Duodenal mucosa (tissue), 2 donors: ENCODE measurements at regions not wholly inside any gene's neighbourhood (a gene's known extent, or its start where the extent isn't known, plus 50 kb on each side); places are given as distances from the start of the nearest gene placed in this dataset.

Experiments
- H3K27ac ChIP-seq: one replicate; pipeline ENCODE4 v1.7.0; 2013; ENCODE audit warnings: low read depth, low read length
- H3K27me3 ChIP-seq, 2 donors: one replicate each; pipeline ENCODE4 v1.7.0; 2013; ENCODE audit warnings: low read length in 2 of 2, control low read depth in 1 of 2; ENCODE audit not compliant: insufficient read depth in 2 of 2, control insufficient read depth in 1 of 2
- H3K36me3 ChIP-seq, 2 donors: one replicate each; pipeline ENCODE4 v1.7.0; 2013; ENCODE audit warnings: low read length in 2 of 2, control low read depth in 1 of 2; ENCODE audit not compliant: insufficient read depth in 2 of 2, control insufficient read depth in 1 of 2
- H3K4me1 ChIP-seq, 2 donors: one replicate each; pipeline ENCODE4 v1.7.0; 2013; ENCODE audit warnings: low read length in 2 of 2, control low read depth in 1 of 2; ENCODE audit not compliant: insufficient read depth in 2 of 2, control insufficient read depth in 1 of 2
- H3K4me3 ChIP-seq, 2 donors: one replicate each; pipeline ENCODE4 v1.7.0; 2013; ENCODE audit warnings: low read length in 2 of 2, low read depth in 1 of 2
- H3K9ac ChIP-seq, 2 donors: one replicate each; pipeline ENCODE4 v1.7.0; 2013; ENCODE audit warnings: low read length in 2 of 2, low read depth in 1 of 2
- H3K9me3 ChIP-seq, 2 donors: one replicate each; pipeline ENCODE4 v1.7.0; 2013; ENCODE audit warnings: low read length in 2 of 2, control low read depth in 1 of 2; ENCODE audit not compliant: control insufficient read depth in 1 of 2

DNA sequence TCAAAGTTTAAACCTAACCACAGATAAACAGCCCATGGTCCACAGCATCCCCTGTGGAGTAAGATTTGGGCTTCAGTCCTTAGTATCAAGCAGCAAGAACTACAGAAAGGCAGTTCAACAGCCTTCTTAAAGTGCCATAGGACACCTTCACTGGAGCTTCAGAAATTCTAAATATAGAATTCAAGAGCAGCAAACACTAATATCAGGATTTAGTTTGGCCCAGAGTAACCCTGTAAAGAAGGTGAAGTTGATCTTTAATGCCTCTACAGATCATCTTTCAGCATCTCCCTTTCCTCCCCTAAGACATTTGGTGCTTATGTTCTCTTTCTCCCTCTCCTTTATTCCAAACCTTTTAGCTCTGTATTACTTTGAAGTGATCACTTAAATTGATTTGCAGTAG lies 59.5 kb upstream of the ARHGAP5 start:
- H3K27me3 ChIP-seq: no peaks in the 10 kb centered on the region
- H3K36me3 ChIP-seq: no peaks in the 10 kb centered on the region
- H3K4me3 ChIP-seq: no peak overlapping the region
- H3K9me3 ChIP-seq: no peaks in the 10 kb centered on the region
- no peaks in the 10 kb centered on the region for H3K4me1 ChIP-seq
- no peak overlapping the region for H3K27ac ChIP-seq
- no peak overlapping the region for H3K9ac ChIP-seq

DNA sequence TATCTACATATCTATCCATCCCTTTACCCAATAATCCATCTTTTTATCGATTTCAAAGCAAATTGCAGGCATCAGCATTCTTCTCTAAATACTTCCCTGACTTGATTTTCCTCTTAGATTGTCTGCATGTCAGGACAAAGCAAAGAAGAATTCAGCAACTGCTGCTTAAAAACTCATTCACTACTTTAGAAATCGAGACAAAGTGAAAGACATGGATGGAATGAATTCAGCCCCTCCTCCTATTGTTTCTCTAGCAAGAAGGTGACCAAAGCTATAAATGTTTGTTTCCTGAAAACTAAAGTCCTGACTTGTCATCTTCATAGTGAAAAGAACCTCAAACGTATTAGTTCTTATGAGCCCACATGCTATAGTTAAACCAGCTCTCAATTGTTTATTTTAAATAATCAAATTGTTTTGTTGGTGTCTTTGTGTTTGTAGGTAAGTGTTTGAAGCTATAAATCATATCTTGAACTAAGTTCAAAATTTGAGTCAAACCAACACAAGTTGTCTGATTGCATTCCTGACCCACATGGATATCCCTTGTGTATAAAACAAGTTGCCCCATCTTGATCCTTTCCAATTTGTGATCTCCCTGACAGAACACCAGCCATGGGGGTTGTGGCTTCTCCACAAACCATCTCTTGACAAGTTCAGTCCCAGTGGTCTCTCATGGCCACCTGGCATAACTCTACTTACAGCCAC lies 58.6 kb upstream of the ARHGAP5 start:
- Histone ChIP-seq H3K4me3 (no peak overlapping the region), H3K36me3 (no peaks in the 10 kb centered on the region), H3K27ac (no peak overlapping the region), H3K4me1 (no peaks in the 10 kb centered on the region), H3K9ac (no peak overlapping the region), H3K27me3 (no peaks in the 10 kb centered on the region), H3K9me3 (no peaks in the 10 kb centered on the region)

DNA sequence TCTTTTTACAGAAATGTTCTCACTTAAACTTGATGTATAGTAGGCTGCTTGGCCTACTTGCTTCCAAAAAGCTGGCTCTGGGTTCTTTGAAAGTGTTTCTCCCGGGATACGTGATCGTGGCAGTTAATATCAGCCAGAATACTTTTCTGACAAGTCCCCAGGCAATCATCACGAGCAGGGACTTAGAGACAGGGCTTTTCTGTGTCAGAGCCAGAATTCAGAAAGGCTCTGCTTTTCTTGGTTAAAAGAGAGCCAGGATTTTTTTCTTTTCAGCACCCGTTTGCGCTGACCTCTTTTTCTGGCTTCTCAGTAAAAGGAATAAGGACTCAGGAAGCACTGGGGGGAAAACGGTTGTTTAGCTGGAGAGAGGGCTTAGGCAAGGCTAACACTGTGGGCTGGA lies 57.8 kb upstream of the ARHGAP5 start:
- H3K9ac ChIP-seq: no peak overlapping the region
- H3K4me1 ChIP-seq: no peaks in the 10 kb centered on the region
- H3K27ac ChIP-seq: no peak overlapping the region
- no peak overlapping the region for H3K4me3 ChIP-seq
- H3K27me3 ChIP-seq: no peaks in the 10 kb centered on the region
- no peaks in the 10 kb centered on the region for H3K36me3 ChIP-seq
- H3K9me3 ChIP-seq: no peaks in the 10 kb centered on the region

DNA sequence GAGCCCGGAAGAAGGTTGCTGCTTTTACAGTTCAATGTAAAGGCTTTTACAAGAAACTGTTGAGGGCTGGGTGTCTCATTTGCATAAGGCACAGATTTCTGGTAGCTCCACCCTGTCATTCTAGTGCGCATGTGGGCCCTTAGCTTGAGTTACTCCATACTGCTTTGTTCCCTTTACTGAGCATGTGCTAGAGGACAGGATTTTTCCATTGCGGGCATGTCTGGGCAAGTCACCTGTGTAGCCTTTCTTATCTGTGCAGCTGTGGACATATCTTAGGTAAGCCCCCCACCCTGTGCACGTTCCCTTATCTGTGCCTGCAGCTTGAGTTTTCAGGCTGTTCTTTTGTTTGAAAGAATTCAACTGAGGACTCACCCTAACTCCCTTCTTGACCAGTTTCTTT lies 56.2 kb upstream of the ARHGAP5 start:
- no peak overlapping the region for H3K27ac ChIP-seq
- no peaks in the 10 kb centered on the region for H3K9me3 ChIP-seq
- H3K36me3 ChIP-seq: no peaks in the 10 kb centered on the region
- no peaks in the 10 kb centered on the region for H3K4me1 ChIP-seq
- no peak overlapping the region for H3K4me3 ChIP-seq
- no peak overlapping the region for H3K9ac ChIP-seq
- H3K27me3 ChIP-seq: no peaks in the 10 kb centered on the region

DNA sequence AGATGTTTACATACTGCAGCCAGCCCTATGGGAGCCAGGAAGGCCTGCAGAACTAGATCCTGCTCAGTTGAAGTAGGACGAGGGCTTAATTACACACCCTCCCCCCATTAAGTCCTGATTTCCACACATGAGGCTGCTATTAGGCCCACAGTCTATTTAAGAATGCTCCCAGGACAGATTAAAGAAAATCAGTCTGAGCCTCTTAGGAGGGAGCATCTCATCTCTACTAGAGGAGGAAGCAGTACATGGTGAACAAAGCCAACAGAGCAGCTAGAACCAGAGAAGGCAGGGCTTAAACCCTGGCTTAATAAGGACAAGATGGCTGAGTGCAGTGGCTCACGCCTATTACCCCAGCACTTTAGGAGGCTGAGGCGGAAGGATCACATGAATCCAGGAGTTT lies 55.8 kb upstream of the ARHGAP5 start:
- H3K4me3 ChIP-seq: no peak overlapping the region
- H3K27ac ChIP-seq: no peak overlapping the region
- H3K36me3 ChIP-seq: no peaks in the 10 kb centered on the region
- no peaks in the 10 kb centered on the region for H3K4me1 ChIP-seq
- H3K27me3 ChIP-seq: no peaks in the 10 kb centered on the region
- H3K9me3 ChIP-seq: no peaks in the 10 kb centered on the region
- H3K9ac ChIP-seq: no peak overlapping the region

DNA sequence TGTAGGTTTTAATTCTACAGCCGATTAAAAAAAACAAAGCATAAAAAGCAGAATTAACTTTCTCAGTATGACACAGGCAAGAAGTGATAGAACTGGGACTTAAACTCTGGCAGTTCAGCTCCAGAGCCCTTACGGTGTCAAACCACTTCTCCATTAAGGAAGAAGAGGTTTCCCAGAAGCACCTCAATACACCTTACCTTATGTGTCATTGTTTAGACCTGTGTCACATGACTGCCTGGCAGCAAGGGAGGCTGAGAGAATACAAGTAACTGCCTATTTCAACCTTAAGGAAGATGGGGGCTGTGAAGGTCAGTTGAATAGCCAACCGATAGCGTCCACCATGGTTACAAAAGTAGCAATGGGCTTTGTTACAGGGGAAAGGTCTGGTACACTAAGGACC lies 54.6 kb upstream of the ARHGAP5 start:
- H3K27ac ChIP-seq: no peak overlapping the region

DNA sequence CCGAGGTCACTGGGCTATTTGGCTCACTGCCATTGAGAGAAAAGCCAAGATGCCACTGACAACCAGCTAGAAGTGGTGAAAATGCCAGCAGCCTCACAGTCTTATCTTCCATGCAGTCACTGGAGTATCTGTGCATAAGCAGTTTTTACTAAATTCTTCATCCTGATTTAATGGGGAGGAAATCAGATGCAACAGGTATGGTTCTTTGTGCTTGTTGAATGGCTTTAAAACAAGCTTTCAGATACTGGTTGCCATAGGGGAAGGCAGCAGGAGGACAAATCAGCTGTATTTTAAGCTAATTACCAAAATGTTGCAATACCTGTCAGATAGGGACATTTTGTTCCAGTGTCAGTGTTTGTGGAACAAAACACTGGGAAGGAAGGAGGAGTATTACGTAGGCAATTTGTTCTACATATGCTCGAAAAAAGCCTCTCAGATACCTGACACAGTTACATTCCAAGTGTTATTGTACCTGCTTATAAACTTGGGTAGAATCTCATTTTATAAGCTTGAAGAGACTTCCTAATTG lies 54.1 kb upstream of the ARHGAP5 start:
- Histone ChIP-seq H3K27ac (no peak overlapping the region), H3K4me1 (no peaks in the 10 kb centered on the region), H3K4me3 (no peak overlapping the region), H3K27me3 (no peaks in the 10 kb centered on the region), H3K36me3 (no peaks in the 10 kb centered on the region), H3K9ac (no peak overlapping the region), H3K9me3 (no peaks in the 10 kb centered on the region)

More for the DNA sequence above, 54.6 kb upstream of the ARHGAP5 start:
- Histone ChIP-seq H3K27me3 (no peaks in the 10 kb centered on the region), H3K4me3 (no peak overlapping the region), H3K9me3 (no peaks in the 10 kb centered on the region), H3K4me1 (no peaks in the 10 kb centered on the region), H3K36me3 (no peaks in the 10 kb centered on the region), H3K9ac (no peak overlapping the region)

DNA sequence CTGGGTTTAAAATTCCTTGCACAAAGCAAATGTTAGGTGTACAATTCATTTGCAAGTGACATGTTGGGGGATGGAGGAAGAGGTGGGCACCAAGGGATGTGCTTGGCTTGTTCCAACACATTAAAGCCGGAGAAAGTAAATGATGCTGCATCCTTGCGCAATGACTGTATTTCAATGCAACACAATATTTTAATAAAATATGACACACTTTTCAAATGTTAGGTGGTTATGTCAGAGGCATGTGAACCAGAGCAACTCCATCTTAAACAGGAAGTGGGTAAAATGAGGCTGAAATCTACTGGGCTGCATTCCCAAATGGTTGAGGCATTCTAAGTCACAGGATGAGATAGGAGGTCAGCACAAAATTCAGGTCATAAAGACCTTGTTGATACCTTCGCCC lies 53.6 kb upstream of the ARHGAP5 start:
- no peak overlapping the region for H3K4me3 ChIP-seq
- H3K27me3 ChIP-seq: no peaks in the 10 kb centered on the region
- H3K27ac ChIP-seq: no peak overlapping the region
- H3K36me3 ChIP-seq: no peaks in the 10 kb centered on the region
- no peak overlapping the region for H3K9ac ChIP-seq
- H3K4me1 ChIP-seq: no peaks in the 10 kb centered on the region
- no peaks in the 10 kb centered on the region for H3K9me3 ChIP-seq

DNA sequence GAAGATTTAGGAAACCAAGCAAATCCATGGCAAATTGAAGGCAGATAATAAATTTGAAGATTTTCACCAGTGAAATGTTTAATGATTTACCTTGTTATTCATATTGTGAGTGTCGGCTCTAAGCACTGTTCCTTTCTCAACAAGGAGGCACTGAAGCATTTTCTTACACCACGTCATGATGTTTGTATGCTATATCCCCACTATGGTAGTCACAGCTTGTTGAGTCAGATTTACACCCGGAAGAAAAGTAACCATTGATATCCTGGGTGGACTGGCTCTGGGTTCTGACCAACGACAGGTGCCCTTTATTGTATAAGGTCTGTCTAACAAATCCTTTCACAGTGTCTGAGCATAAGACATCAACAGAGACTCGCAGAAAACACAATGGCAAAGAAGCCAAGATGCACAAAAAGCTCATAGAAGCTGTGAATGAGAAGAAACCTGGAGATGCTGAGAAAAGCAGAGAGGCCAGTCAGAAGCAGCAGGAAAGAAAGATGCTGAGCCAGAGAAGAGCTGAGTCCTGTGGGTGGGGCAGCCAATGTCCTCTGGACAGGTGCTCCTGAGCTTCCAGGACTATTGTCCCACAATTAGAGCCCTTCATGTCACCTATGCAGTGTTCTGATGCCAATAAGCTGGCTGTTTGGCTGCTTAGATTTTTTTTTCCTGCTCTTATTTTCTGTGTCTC lies 49.7 kb upstream of the ARHGAP5 start:
- Histone ChIP-seq H3K4me3 (no peak overlapping the region), H3K36me3 (no peaks in the 10 kb centered on the region), H3K9me3 (no peaks in the 10 kb centered on the region), H3K27ac (no peak overlapping the region), H3K27me3 (no peaks in the 10 kb centered on the region), H3K9ac (no peak overlapping the region), H3K4me1 (no peaks in the 10 kb centered on the region)
